ENCODE measurements at regions not wholly inside any gene's neighbourhood (a gene's known extent, or its start where the extent isn't known, plus 50 kb on each side); places are given as distances from the start of the nearest gene placed in this dataset.
"Not testable (repeated sequence)": the region's sequence is repeated elsewhere in the genome, so short reads cannot be mapped to it uniquely, and the experiment has no call there.

DNA sequence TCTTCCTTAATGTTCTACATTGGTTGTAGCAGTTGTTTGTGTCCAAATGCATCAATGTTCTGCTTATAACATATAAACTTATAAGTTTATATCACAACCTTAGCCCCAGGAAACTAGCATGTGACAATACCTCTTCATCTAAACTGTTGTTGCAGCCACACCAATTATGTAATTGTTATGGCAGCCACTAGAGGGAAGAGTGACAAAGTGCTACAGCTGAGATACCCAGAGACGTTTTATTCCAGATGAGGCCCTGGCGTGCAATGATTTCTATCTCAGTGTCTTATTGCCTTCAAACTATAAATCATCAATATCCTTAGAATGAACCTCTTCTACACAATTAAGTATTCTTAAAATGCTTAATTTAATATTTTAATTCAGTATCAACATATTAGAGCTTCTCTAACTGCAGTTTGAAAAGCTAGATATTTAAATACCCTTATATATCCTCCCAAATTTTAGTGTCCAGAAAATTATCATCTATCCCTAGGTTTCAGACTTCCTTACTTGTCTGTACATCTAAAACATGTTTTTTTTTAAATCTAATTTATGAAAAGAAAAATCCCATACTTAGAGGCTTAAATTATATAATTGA, 171.6 kb downstream of the PCDH10 start:
- no peak for DNase-seq (ENCODE audit: low read depth)

DNA sequence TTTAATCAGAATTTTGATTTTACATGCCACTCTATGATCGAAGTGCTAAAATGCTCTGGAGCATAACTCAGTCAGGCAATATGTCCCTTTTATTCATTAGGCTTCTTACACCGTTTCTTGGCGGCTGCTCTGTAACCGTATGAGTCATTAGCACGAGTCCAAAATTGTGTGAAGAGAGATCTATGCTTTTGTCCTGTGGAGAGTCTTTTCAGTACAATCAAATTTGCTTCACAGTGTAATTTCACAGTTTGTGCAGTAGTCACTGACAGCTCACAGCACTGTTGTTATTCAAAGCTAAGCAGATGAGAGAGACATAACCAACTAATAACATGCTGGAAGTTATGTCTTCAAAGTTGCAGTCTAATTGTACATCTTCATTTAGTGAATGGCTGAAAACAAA, 167.8 kb downstream of the PCDH10 start:
- DNase-seq (ENCODE audit: low read depth), result no peak

DNA sequence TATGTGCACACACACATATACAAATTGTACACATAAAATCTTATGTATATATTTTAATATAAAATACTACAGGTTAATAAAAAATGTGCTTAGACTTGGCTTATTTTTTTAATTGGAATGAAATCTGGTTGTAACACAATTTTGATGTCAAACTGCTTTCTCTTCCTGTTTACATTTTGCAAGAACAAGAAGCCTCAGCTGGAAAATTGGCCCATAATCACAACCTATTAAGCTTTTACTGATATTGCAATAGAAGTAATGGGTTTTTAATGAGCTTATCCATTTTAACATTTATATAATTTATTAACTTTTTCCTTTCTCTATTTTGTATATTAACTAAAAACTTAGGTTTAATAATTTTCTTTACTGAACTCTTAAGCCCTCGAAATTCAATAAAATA, 165.9 kb downstream of the PCDH10 start:
- no peak for DNase-seq (ENCODE audit: low read depth)

- DNase-seq (ENCODE audit: low read depth), result no peak
Observed at GRCh38 chr4:133287396-133287795, 138.3 kb downstream of the PCDH10 start.

GRCh38 chr4:133278591-133278990, 129.5 kb downstream of the PCDH10 start:
- no peak for DNase-seq (ENCODE audit: low read depth)

- not testable (repeated sequence) for DNase-seq (ENCODE audit: low read depth)
Observed at GRCh38 chr4:133277940-133278339, 128.8 kb downstream of the PCDH10 start.

GRCh38 chr4:133275246-133275645, 126.2 kb downstream of the PCDH10 start:
- DNase-seq (ENCODE audit: low read depth), result no peak

DNA sequence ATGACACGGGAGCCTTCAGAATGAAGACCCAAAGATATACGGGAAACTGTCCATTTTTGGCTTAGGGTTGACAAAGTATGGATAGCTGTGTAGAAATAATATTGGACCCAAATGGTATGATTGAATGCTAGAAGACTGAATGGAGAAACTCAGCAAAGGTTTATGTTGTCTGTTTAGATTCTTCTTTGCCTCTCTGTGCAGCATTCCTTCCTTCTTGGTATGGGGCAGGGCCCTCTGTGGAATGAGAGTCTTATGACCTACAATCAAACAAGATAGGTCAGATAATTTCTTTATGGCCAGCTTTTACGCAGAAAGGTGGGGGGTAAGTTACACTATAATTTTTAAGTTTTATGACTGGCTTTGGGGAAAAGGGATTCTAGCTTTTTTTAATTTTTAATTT, 124.3 kb downstream of the PCDH10 start:
- DNase-seq (ENCODE audit: low read depth), result no peak

- DNase-seq (ENCODE audit: low read depth), result no peak
Observed at GRCh38 chr4:133270021-133270570, 121.0 kb downstream of the PCDH10 start.

DNA sequence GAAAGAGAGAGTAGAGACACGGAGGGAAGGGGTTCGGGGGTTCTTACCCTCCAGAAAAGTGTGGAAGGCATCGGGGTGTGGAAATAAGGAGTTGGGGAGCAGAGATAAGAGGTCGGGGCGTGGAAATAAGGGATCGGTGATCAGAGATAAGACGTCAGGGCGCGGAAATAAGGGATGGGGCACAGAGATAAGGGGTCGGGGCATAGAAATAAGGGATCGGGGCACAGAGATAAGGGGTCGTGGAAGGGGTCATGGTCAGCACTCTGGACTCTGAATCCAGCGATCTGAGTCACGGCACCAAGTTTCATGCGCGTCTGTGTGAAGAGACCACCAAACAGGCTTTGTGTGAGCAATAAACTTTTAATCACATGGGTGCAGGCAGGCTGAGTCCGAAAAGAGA, 119.1 kb downstream of the PCDH10 start:
- no peak for DNase-seq (ENCODE audit: low read depth)

DNA sequence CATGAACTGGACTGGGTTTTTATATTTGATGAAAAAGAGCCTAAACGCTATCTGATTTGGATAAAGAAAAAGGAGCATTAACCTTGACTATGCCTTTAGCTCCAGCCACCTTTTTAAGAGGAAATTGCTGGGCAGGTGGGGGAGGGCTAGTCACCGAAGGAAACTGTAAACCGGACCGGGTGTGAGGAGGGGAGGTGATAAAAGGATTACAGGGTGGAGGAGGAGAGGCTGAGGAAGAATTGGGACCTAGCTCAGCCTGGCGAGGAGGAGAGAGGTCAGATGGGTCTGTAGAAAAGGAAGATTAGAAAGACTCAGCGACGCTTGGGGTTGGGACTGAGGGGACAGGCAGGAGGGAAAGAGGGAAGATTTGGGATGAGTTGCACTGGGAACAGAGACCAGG, 118.4 kb downstream of the PCDH10 start:
- not testable (repeated sequence) for DNase-seq (ENCODE audit: low read depth)

GRCh38 chr4:133266966-133267365, 117.9 kb downstream of the PCDH10 start:
- DNase-seq (ENCODE audit: low read depth), result not testable (repeated sequence)

- not testable (repeated sequence) for DNase-seq (ENCODE audit: low read depth)
Observed at GRCh38 chr4:133264251-133264650, 115.2 kb downstream of the PCDH10 start.

DNA sequence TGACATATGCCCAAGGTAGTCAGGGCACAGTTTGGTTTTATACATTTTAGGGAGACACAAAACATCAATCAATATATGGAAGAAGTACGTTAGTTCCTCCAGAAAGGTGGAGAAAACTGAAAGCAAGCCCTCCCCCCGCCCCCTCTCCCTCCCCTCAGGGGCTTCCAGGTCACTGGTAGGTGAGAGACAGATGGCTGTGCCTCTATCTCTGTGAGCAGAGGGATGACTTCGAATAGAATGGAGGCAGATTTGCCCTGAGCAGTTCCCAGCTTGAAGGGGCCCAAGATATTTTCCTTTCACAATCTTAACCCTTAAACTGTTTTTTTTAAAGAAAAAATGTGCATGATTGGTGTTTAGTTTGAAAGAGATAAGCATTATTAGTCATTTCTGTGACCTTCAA, 114.0 kb downstream of the PCDH10 start:
- no peak for DNase-seq (ENCODE audit: low read depth)

- no peak for DNase-seq (ENCODE audit: low read depth)
Observed at GRCh38 chr4:133247861-133248260, 98.8 kb downstream of the PCDH10 start.

- DNase-seq (ENCODE audit: low read depth), result no peak
Observed at GRCh38 chr4:133245226-133245625, 96.1 kb downstream of the PCDH10 start.

All from HS-5 (cell line).